COLO829 (cell line): ENCODE measurements at regions not wholly inside any gene's neighbourhood (a gene's known extent, or its start where the extent isn't known, plus 50 kb on each side); places are given as distances from the start of the nearest gene placed in this dataset.

Experiments used
- DNase-seq: peaks from one replicate; pipeline ENCODE4 v3.0.0; 2012; ENCODE audit warnings: low spot score

- DNase-seq: no peak
Observed at GRCh38 chr4:149928507-149928906, 112.9 kb upstream of the IQCM start.

- no peak for DNase-seq
Observed at GRCh38 chr4:149931431-149931830, 115.8 kb upstream of the IQCM start.

- DNase-seq: no peak
Observed at GRCh38 chr4:149932188-149932587, 116.5 kb upstream of the IQCM start.

GRCh38 chr4:149933120-149933519 is 117.5 kb upstream of the IQCM start:
- DNase-seq: no peak

- no peak for DNase-seq
Observed at GRCh38 chr4:149933883-149934282, 118.2 kb upstream of the IQCM start.

GRCh38 chr4:149949381-149949780 is 128.9 kb upstream of the DCLK2 start:
- no peak for DNase-seq

GRCh38 chr4:149951152-149951900 is 126.9 kb upstream of the DCLK2 start:
- DNase-seq: peak; percentile 59

- DNase-seq: no peak
Observed at GRCh38 chr4:149952101-149952500, 126.1 kb upstream of the DCLK2 start.

- DNase-seq: no peak
Observed at GRCh38 chr4:149952716-149953115, 125.5 kb upstream of the DCLK2 start.

GRCh38 chr4:149955780-149956390 is 122.4 kb upstream of the DCLK2 start:
- DNase-seq: peak; percentile 48

GRCh38 chr4:149956678-149957077 is 121.6 kb upstream of the DCLK2 start:
- DNase-seq: no peak

- DNase-seq: no peak
Observed at GRCh38 chr4:149961876-149962597, 116.2 kb upstream of the DCLK2 start.

GRCh38 chr4:149964001-149964796 is 114.0 kb upstream of the DCLK2 start:
- no peak for DNase-seq

GRCh38 chr4:149965206-149965605 is 113.0 kb upstream of the DCLK2 start:
- no peak for DNase-seq

- DNase-seq: no peak
Observed at GRCh38 chr4:149972407-149972806, 105.8 kb upstream of the DCLK2 start.

GRCh38 chr4:149973181-149973580 is 105.1 kb upstream of the DCLK2 start:
- no peak for DNase-seq

- DNase-seq: no peak
Observed at GRCh38 chr4:149975172-149975571, 103.1 kb upstream of the DCLK2 start.

GRCh38 chr4:149980121-149980682 is 98.0 kb upstream of the DCLK2 start:
- DNase-seq: no peak

GRCh38 chr4:149980941-149981340 is 97.3 kb upstream of the DCLK2 start:
- peak; percentile 87 for DNase-seq

- DNase-seq: no peak
Observed at GRCh38 chr4:149983401-149983800, 94.8 kb upstream of the DCLK2 start.

- no peak for DNase-seq
Observed at GRCh38 chr4:149983931-149984330, 94.3 kb upstream of the DCLK2 start.

GRCh38 chr4:149985981-149986380 is 92.3 kb upstream of the DCLK2 start:
- no peak for DNase-seq
